22Rv1 (cell line): ENCODE measurements at regions not wholly inside any gene's neighbourhood (a gene's known extent, or its start where the extent isn't known, plus 50 kb on each side); places are given as distances from the start of the nearest gene placed in this dataset.
"Not testable (repeated sequence)": the region's sequence is repeated elsewhere in the genome, so short reads cannot be mapped to it uniquely, and the experiment has no call there.

Experiments
- H3K27ac ChIP-seq: fragments of 450-650 bp; 2 replicates; pipeline ENCODE4 v1.5.1; 2017
- CTCF ChIP-seq: fragments of 450-650 bp; IDR thresholded peaks from 2 replicates; pipeline ENCODE4 v1.5.1; 2017; ENCODE audit warnings: mild to moderate bottlenecking
- ZFX ChIP-seq: fragments of 450-650 bp; IDR thresholded peaks from 2 replicates; pipeline ENCODE4 v1.6.1; 2017; ENCODE audit warnings: antibody characterized with exemption, borderline replicate concordance

- no peak for TF ChIP-seq CTCF
- TF ChIP-seq ZFX = no peak
- peak overlapping the region; percentile 86 for H3K27ac ChIP-seq
Measured at GRCh38 chr7:81155654-81156373, 237.0 kb upstream of the SEMA3C start.

GRCh38 chr7:81154565-81154964 is 235.7 kb upstream of the SEMA3C start:
- H3K27ac ChIP-seq = peak overlapping the region; percentile 86
- TF ChIP-seq CTCF (no peak), ZFX (no peak)

GRCh38 chr7:81152925-81153324 is 234.1 kb upstream of the SEMA3C start:
- peak; percentile 27; the same call in 1 of the 2 replicates for TF ChIP-seq CTCF
- H3K27ac ChIP-seq = not testable (repeated sequence)

- TF ChIP-seq CTCF (no peak), ZFX (no peak)
- H3K27ac ChIP-seq = no peak overlapping the region
Measured at GRCh38 chr7:81150951-81151361, 232.1 kb upstream of the SEMA3C start.

- TF ChIP-seq ZFX = no peak
- no peak for TF ChIP-seq CTCF
- H3K27ac ChIP-seq = no peak overlapping the region
Measured at GRCh38 chr7:81143856-81144255, 225.0 kb upstream of the SEMA3C start.

- H3K27ac ChIP-seq = not testable (repeated sequence)
Measured at GRCh38 chr7:81141257-81142205, 222.7 kb upstream of the SEMA3C start.

- H3K27ac ChIP-seq = no peak overlapping the region
- no peak for TF ChIP-seq CTCF
- no peak for TF ChIP-seq ZFX
Measured at GRCh38 chr7:81140775-81141174, 221.9 kb upstream of the SEMA3C start.
